ENCODE measurements at regions not wholly inside any gene's neighbourhood (a gene's known extent, or its start where the extent isn't known, plus 50 kb on each side); places are given as distances from the start of the nearest gene placed in this dataset.

DNA sequence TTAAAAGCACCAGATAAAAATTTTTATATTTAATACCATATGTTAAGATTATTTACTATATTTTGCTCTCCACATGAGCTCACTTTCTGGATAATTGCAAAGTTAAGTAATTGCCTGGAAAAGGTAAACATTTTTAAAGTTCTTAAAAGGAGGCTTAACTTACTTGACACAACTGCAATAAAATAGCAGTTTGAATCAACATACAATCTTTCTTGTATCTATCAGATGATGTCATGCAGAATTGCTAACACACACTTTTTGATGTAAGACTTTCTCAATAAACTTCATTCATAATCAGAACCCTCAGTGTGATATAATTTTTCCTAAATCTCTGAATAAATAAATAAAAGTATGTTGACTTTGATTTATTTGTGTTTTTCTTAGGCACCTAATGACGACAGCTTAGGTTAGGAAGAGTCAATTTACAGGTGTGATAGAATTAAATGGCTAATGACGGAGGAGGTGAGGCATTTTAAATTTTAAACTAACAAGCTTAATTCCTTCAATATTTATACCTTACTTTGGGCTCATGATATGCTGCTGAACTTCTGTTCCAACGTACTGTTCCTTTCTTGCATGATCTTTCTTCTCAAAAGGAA lies 99.5 kb downstream of the LYPLAL1 start:
- TF ChIP-seq, protein P1, sequence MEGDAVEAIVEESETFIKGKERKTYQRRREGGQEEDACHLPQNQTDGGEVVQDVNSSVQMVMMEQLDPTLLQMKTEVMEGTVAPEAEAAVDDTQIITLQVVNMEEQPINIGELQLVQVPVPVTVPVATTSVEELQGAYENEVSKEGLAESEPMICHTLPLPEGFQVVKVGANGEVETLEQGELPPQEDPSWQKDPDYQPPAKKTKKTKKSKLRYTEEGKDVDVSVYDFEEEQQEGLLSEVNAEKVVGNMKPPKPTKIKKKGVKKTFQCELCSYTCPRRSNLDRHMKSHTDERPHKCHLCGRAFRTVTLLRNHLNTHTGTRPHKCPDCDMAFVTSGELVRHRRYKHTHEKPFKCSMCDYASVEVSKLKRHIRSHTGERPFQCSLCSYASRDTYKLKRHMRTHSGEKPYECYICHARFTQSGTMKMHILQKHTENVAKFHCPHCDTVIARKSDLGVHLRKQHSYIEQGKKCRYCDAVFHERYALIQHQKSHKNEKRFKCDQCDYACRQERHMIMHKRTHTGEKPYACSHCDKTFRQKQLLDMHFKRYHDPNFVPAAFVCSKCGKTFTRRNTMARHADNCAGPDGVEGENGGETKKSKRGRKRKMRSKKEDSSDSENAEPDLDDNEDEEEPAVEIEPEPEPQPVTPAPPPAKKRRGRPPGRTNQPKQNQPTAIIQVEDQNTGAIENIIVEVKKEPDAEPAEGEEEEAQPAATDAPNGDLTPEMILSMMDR (conservative IDR thresholded peaks at IDR 0.05; ENCODE audit: low read length), result no peak
- TF ChIP-seq EZH2phosphoT487 (IDR thresholded peaks at IDR 0.05; ENCODE audit: borderline replicate concordance, low read depth, low read length), result no peak
